ENCODE measurements at regions not wholly inside any gene's neighbourhood (a gene's known extent, or its start where the extent isn't known, plus 50 kb on each side); places are given as distances from the start of the nearest gene placed in this dataset.

GRCh38 chr15:53833134-53833624 is 73.7 kb upstream of the WDR72 start:
- Histone ChIP-seq H3K36me3 (replicated peaks in 1 of 2; ENCODE audit: control insufficient read depth in 1 of 2, insufficient read depth in 2 of 2, low read length in 1 of 2) (no peaks in the 10 kb centered on the region), H3K4me1 (ENCODE audit: control insufficient read depth in 1 of 2, insufficient read depth in 2 of 2, low read depth in 1 of 2, low read length in 1 of 2) (peaks cover 0 to 33% of the 10 kb centered on the region in 2 experiments; a peak in 2 of 4 replicates), H3K79me2 (ENCODE audit: insufficient read depth) (no peaks in the 10 kb centered on the region), H3K27ac (ENCODE audit: low read depth in 2 of 2, low read length in 1 of 2) (peak overlapping the region in 1 of 2 experiments; percentile 99; a peak in 2 of 4 replicates), H3K27me3 (ENCODE audit: insufficient read depth) (no peaks in the 10 kb centered on the region), H3K9me2 (no peaks in the 10 kb centered on the region), H3K9ac (no peak overlapping the region), H3K4me2 (no peak overlapping the region), H4K20me1 (ENCODE audit: insufficient read depth) (no peaks in the 10 kb centered on the region), H3K4me3 (ENCODE audit: low read depth in 2 of 2, low read length in 1 of 2) (no peak overlapping the region), H3F3A (replicated peaks; ENCODE audit: insufficient read depth) (no peaks in the 10 kb centered on the region), H3K9me3 (no peaks in the 10 kb centered on the region), H2AFZ (ENCODE audit: low read depth) (no peak overlapping the region)
- peak; percentile 39 for TF ChIP-seq CHD2 (IDR thresholded peaks at IDR 0.05; ENCODE audit: low read length, partially characterized antibody)
- TF ChIP-seq ZBTB33 (IDR thresholded peaks at IDR 0.05; ENCODE audit: borderline replicate concordance, low read depth) = no peak
- TF ChIP-seq USF1 (IDR thresholded peaks at IDR 0.05; ENCODE audit: borderline replicate concordance, low read depth) = no peak
- TF ChIP-seq, protein P1, sequence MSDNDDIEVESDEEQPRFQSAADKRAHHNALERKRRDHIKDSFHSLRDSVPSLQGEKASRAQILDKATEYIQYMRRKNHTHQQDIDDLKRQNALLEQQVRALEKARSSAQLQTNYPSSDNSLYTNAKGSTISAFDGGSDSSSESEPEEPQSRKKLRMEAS (IDR thresholded peaks at IDR 0.05; ENCODE audit: low read depth) = no peak
- TF ChIP-seq RCOR1 (IDR thresholded peaks at IDR 0.05; ENCODE audit: low read length) = peak; percentile 27; the same call in 1 of the 2 replicates
- TF ChIP-seq GATA2 (CRISPR knock-in tag; IDR thresholded peaks at IDR 0.05) = peak; percentile 68; the same call in 1 of the 2 replicates
- 0 out of 2 replicates have a peak, but pooled peaks have one; percentile 32 for TF ChIP-seq MXI1 (IDR thresholded peaks at IDR 0.05; ENCODE audit: low read depth, low read length)
- no peak for TF ChIP-seq REST (IDR thresholded peaks at IDR 0.05; ENCODE audit: low read depth, low read length)
- TF ChIP-seq EP300 (IDR thresholded peaks at IDR 0.05; ENCODE audit: borderline replicate concordance in 1 of 2, low read depth in 1 of 2, low read length in 1 of 2) = peak in 1 of 2 experiments; percentile 67; a peak in 2 of 4 replicates
- no peak for TF ChIP-seq RXRA (IDR thresholded peaks at IDR 0.05; ENCODE audit: borderline replicate concordance, low read depth)
- TF ChIP-seq FOXJ3 (CRISPR knock-in tag; IDR thresholded peaks at IDR 0.05) = no peak
- CTCF ChIA-PET = no interaction called here
- 7% methylated on average over 4 of the region's 4 CpGs for WGBS (ENCODE audit: low lambda C conversion rate)
- POLR2A ChIA-PET = no interaction called here
- peak; percentile 13 for DNase-seq

Data from SK-N-SH (cell line).